MCF 10A (cell line): ENCODE measurements at regions not wholly inside any gene's neighbourhood (a gene's known extent, or its start where the extent isn't known, plus 50 kb on each side); places are given as distances from the start of the nearest gene placed in this dataset.

Source experiments
- BruUV-seq: library from RNA; stranded (reverse); fragments of 400-500 nt; replicated peaks from 2 replicates; lab custom pipeline; 2021; lab: Mats Ljungman, UMichigan
- CTCF ChIA-PET: fragments of 300-600 bp; sonication (Branson Sonifier 250); formaldehyde crosslinking; extraction: SDS; loops from one replicate; lab custom pipeline; 2021; ENCODE audit warnings: antibody characterized with exemption, inconsistent platforms; lab: Yijun Ruan, JAX
- POLR2A ChIA-PET: fragments of 300-600, 350-650 bp; sonication (Branson Sonifier 250); formaldehyde crosslinking; extraction: SDS; loops from one replicate; lab custom pipeline; 2020; ENCODE audit warnings: antibody characterized with exemption, inconsistent platforms; lab: Yijun Ruan, JAX
- DNase-seq: peaks from one replicate; pipeline ENCODE4 v3.0.0-alpha.2; 2018; ENCODE audit not compliant: unreplicated experiment
- H3K27ac Mint-ChIP-seq: one replicate; pipeline ENCODE4 v1.8.0; 2022; ENCODE audit warnings: mild to moderate bottlenecking, low read depth, mixed read lengths; ENCODE audit not compliant: unreplicated experiment
- H3K27me3 Mint-ChIP-seq: one replicate; pipeline ENCODE4 v1.8.0; 2022; ENCODE audit warnings: mixed read lengths; ENCODE audit not compliant: insufficient read depth, unreplicated experiment
- H3K36me3 Mint-ChIP-seq: one replicate; pipeline ENCODE4 v1.8.0; 2022; ENCODE audit warnings: mild to moderate bottlenecking, moderate library complexity, mixed read lengths; ENCODE audit not compliant: insufficient read depth, unreplicated experiment
- H3K4me1 Mint-ChIP-seq: one replicate; pipeline ENCODE4 v1.8.0; 2022; ENCODE audit warnings: mixed read lengths; ENCODE audit not compliant: insufficient read depth, unreplicated experiment
- H3K4me3 Mint-ChIP-seq: one replicate; pipeline ENCODE4 v1.8.0; 2022; ENCODE audit warnings: mild to moderate bottlenecking, moderate library complexity, mixed read lengths; ENCODE audit not compliant: unreplicated experiment
- H3K9me3 Mint-ChIP-seq: one replicate; pipeline ENCODE4 v1.8.0; 2022; ENCODE audit warnings: mixed read lengths; ENCODE audit not compliant: unreplicated experiment
- intact Hi-C: fragments of 100-400 bp; cut with micrococcal nuclease; formaldehyde crosslinking; loops from 2 replicates; pipeline ENCODE4 v1.14.1; 2022
- TF ChIP-seq, protein P1 (sequence below): fragments of 200-600 bp; IDR thresholded peaks from one replicate; pipeline ENCODE4 v1.8.0; 2022; ENCODE audit warnings: antibody characterized with exemption, mild to moderate bottlenecking; ENCODE audit not compliant: unreplicated experiment

- H3K9me3 Mint-ChIP-seq = no peaks in the 10 kb centered on the region
- intact Hi-C loops = no loop called here
These were observed 93.8 kb upstream of the DNAJC10 start for GRCh38 chr2:182622231-182622630.

GRCh38 chr2:182625814-182626213 is 90.2 kb upstream of the DNAJC10 start:
- Mint-ChIP-seq H3K9me3 (no peaks in the 10 kb centered on the region), H3K27ac (no peak overlapping the region), H3K27me3 (no peaks in the 10 kb centered on the region), H3K4me1 (no peaks in the 10 kb centered on the region), H3K36me3 (no peaks in the 10 kb centered on the region), H3K4me3 (no peak overlapping the region)
- ChIA-PET CTCF (interaction anchor here (0.7 to 1.3 kb wide), 6 partner anchors 24 to 435 kb away, joined by 3 to 4 read pairs (median 3); partner anchors contain the start of gene PDE1A), POLR2A (no interaction called here)
- intact Hi-C loops = no loop called here
- BruUV-seq = no TSS peak
- TF ChIP-seq, protein P1, sequence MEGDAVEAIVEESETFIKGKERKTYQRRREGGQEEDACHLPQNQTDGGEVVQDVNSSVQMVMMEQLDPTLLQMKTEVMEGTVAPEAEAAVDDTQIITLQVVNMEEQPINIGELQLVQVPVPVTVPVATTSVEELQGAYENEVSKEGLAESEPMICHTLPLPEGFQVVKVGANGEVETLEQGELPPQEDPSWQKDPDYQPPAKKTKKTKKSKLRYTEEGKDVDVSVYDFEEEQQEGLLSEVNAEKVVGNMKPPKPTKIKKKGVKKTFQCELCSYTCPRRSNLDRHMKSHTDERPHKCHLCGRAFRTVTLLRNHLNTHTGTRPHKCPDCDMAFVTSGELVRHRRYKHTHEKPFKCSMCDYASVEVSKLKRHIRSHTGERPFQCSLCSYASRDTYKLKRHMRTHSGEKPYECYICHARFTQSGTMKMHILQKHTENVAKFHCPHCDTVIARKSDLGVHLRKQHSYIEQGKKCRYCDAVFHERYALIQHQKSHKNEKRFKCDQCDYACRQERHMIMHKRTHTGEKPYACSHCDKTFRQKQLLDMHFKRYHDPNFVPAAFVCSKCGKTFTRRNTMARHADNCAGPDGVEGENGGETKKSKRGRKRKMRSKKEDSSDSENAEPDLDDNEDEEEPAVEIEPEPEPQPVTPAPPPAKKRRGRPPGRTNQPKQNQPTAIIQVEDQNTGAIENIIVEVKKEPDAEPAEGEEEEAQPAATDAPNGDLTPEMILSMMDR = no peak
- DNase-seq = peak; percentile 8

More at GRCh38 chr2:182622231-182622630, 93.8 kb upstream of the DNAJC10 start:
- ChIA-PET POLR2A (no interaction called here), CTCF (no interaction called here)
- no peak for DNase-seq
- Mint-ChIP-seq H3K4me1 (peaks cover 5% of the 10 kb centered on the region), H3K4me3 (no peak overlapping the region), H3K27ac (no peak overlapping the region), H3K27me3 (no peaks in the 10 kb centered on the region), H3K36me3 (no peaks in the 10 kb centered on the region)
- TF ChIP-seq, protein P1 = no peak
- BruUV-seq = no TSS peak

- no peak overlapping the region for H3K4me3 Mint-ChIP-seq
- H3K9me3 Mint-ChIP-seq = no peaks in the 10 kb centered on the region
- H3K27me3 Mint-ChIP-seq = no peaks in the 10 kb centered on the region
- POLR2A ChIA-PET = no interaction called here
- intact Hi-C loops = no loop called here
- no peak overlapping the region for H3K27ac Mint-ChIP-seq
- H3K4me1 Mint-ChIP-seq = no peaks in the 10 kb centered on the region
- TF ChIP-seq, protein P1 = no peak
- no TSS peak for BruUV-seq
- no peak for DNase-seq
- no peaks in the 10 kb centered on the region for H3K36me3 Mint-ChIP-seq
- CTCF ChIA-PET = interaction anchor here (0.8 kb wide), 1 partner anchor 10 kb away, joined by 3 read pairs; no protein-coding TSS in a partner anchor
These were observed 87.1 kb upstream of the DNAJC10 start for GRCh38 chr2:182628916-182629315.

DNA sequence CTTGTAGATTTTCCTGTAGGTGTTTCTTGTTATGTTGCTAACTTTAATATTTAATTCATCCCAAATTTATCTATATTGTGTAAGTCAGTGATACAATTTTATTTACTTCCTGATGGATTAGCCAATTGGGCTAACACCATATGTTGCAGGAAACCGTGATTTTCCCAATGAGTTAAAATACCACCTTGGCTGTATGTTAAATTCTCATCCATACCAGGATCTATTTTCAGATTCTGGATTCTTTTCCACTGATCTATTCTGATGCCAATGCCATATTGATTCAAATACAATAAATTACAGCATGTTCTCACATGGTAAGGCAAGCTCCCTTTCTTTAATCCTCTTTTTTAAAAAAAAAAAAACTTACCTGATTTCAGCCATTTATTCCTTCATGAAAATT is 85.8 kb upstream of the DNAJC10 start:
- TF ChIP-seq, protein P1 = no peak
- CTCF ChIA-PET = no interaction called here
- DNase-seq = no peak
- Mint-ChIP-seq H3K4me3 (no peak overlapping the region), H3K27ac (no peak overlapping the region), H3K4me1 (no peaks in the 10 kb centered on the region), H3K36me3 (no peaks in the 10 kb centered on the region), H3K9me3 (no peaks in the 10 kb centered on the region), H3K27me3 (no peaks in the 10 kb centered on the region)
- POLR2A ChIA-PET = no interaction called here
- intact Hi-C loops = no loop called here
- BruUV-seq = no TSS peak
